GM04504 (cell line): ENCODE measurements at regions not wholly inside any gene's neighbourhood (a gene's known extent, or its start where the extent isn't known, plus 50 kb on each side); places are given as distances from the start of the nearest gene placed in this dataset.
"Not testable (repeated sequence)": the region's sequence is repeated elsewhere in the genome, so short reads cannot be mapped to it uniquely, and the experiment has no call there.

ENCODE experiments used
- DNase-seq: peaks from one replicate; pipeline ENCODE4 v3.0.0-alpha.2; 2012; ENCODE audit warnings: low read depth

DNA sequence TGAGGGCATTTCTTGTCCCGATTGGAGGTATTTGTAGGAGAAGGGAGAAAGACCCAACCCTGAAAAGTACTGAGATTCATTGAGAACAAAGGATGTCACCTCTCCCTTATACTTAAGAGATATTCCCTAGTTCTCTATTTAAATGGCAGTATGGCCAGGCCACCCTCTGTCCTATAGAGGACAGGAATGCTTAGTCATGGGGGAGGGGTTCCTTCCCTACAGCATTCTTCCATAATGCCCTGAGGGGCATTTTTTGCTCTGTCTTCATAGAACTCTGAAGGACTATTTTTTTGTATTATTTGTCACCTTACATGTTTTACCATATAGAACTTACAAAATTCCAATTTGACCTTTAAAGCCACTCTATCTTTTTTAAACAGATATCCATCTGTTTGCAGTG lies 176.3 kb downstream of the TMEM161B start:
- no peak for DNase-seq

DNA sequence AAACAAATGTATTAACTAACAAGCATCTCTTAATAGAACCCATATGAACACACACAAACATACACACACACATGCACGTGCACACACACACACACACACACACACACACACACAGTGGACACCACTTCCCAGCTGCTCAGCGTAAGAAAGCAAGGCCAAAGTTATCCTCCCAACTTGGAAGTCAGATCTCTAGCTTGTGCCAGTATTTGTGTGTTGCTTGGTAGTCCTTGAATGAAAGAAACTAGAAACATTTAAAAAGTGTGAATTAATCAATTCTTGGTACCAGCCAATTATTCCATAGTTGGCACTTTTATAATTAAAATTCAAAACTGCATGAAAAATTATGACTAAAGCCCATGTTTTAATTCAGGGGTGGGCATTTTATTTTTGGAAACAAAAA lies 178.1 kb downstream of the TMEM161B start:
- DNase-seq = no peak

DNA sequence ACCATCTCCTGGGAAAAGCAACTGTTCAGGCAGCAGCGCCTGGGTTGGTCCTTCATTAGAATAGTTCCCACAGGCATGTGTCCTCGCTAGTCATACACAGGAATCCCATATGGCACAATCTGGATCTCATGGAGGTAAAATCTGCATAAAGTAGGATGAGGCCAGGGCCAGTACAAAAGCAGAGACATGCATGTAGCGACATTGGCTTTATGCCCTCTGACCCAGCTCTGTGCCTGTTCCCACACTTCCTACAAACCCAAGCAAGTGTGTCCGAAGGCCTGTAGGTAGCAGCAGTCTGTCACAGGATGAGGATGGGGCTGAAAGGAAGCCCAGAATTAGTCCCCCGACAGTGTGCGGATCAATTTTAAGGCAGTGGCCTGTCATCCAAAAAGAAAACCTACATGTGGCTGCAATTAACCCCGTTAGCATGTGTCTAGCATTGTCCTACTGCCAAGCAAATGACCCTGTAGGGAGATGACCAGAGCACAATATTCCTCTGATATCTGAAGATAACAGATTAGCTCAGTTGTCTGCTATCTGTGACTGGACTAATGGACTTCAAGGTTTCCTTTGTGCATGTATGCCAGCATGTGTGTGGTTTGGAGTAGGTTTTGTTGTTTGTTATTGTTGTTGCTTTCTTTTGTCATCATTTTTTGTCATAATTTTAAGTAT lies 178.8 kb downstream of the TMEM161B start:
- DNase-seq = no peak

DNA sequence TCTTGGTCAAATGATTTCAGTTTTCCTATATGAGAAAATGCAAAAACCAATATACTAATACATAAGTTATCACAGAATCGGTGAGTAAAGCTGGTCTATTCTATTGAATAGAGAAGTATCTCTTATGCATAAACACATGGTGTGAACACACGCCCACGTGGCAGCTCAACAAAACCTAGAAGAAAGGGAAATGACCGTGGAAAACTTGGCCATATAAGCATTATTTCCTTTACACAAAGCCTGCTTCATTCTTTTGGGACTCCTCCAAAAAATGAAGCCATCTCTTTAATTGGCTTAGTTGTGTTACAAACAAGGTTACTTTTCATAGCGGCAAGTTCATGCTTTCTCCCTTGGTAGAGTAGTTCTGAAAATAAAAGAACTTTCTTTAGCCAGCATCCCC lies 183.2 kb downstream of the TMEM161B start:
- DNase-seq = no peak

DNA sequence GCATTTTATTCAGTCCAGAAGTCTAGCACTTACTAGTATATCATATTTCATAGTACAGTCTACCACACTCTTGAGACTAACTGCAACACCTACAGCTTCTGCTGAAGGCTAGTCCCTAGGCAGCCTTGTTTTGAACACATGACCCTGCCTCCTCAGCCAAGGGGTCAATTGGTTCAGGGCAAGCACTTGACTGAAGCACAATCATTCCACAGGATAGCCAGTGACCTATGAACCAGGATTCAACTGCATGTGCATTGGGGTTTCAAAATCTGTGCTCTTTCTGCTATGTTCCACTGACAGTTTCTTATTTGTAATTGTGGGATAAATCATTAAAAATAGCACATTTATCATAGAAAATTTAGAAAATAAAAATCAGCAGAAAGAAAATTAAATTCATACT lies 186.8 kb downstream of the TMEM161B start:
- DNase-seq = no peak

DNA sequence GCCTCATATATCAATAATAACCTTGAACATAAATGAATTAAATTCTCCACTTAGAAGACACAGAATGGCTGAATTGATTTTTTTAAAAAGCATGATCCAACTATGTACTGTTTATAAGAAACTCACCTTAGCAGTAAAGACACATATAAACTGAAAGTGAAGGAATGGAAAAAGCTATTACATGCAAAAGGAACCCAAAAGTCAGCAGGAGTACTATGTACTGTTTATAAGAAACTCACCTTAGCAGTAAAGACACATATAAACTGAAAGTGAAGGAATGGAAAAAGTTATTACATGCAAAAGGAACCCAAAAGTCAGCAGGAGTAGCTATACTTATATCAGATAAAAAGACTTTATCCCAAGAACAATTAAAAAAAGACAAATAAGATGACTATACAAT lies 204.8 kb downstream of the TMEM161B start:
- no peak for DNase-seq

DNA sequence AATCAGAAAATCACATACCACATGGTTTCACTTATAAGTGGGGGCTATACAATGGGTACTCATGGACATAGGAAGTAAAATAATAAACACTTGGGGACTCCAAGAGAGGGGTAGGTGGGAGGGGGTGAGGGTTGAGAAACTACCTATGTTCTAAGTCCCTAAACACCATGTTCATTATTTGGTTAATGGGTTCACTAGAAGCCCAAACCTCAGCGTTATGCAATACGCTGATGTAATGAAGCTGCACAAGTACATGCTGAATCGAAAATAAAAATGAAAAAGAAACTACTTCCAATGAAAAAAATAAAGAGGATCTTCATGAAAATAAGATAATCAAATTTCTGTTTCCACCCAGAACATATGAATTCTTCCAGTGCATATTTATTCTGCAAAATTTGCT lies 208.5 kb downstream of the TMEM161B start:
- DNase-seq = no peak

DNA sequence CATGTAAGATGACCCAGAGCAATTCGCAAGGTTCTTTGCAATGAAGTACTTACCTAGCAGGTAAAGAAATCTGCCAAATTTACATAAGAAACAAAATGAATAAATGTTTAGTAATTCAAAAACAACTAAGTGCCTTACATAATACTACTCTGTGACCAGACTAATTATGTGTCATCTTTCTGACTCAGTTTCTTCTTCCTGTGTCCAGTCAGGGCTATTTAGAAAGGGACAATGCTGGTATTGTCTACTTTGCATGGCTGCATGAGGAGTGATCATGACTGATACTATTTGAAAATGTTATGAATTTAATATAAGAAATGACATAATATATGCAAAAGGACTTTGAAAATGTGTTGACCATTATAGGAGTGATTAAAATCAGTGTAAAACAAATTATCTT lies 210.0 kb downstream of the TMEM161B start:
- no peak for DNase-seq

DNA sequence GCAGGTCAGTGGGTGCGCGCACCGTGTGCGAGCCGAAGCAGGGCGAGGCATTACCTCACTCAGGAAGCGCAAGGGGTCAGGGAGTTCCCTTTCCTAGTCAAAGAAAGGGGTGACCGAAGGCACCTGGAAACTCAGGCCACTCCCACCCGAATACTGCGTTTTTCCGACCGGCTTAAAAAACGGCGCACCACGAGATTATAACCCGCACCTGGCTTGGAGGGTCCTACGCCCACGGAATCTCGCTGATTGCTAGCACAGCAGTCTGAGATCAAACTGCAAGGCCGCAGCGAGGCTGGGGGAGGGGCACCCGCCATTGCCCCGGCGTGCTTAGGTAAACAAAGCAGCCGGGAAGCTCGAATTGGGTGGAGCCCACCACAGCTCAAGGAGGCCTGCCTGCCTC lies 216.2 kb downstream of the TMEM161B start:
- not testable (repeated sequence) for DNase-seq

DNA sequence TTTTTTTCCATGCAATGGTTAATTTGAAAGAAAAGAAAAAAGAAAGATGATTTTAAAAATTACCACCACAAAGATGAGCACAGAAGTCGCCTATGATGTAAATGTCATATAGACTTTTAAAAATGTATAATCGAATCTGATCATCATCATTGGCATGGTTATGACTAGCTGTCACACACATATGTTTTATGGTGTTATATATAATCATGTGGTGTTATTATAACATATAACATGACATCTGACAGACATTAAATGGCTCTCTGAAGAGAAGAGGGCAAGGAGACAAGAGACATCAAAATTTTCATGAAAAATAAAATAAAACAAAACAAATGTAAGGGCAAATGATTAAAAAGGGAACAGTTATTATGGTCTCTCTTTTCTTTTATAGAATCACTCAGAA lies 217.5 kb downstream of the TMEM161B start:
- no peak for DNase-seq

DNA sequence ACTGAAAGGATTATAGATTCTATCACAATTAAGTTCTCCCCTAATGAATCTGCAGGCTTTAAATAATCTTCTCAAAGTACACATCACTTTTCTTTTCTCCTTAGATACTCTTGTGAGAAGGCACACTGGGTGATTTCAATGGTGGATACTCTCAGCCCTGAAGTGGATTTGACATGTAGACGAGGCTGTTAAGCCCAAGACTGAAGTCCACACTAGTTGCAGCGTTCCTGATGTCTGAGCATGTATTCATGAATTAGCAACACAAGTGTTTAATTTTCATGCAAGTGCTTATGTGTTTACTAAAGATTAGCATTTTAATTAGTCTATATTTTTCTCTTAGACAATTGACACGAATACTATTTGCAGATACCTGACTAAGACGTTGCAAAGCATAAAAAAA lies 218.9 kb downstream of the TMEM161B start:
- no peak for DNase-seq

DNA sequence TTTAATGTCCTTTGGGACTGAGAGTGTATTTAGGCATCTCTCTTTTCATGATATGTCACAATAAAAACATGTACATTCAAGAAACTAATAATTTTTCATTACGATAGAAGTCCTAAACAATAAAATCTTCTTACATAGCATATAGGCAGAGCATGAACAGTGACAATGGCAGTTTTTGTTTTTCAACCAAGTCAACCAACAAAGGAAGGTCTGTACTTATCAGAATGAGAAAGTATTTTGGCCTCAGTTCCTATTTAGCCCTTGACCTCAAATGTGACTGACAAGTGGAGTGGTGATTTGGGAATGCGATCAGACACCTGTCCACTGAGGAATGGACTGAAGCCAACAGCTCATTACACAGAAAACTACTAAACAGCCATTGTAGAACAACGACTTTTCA lies 219.5 kb downstream of the TMEM161B start:
- no peak for DNase-seq

DNA sequence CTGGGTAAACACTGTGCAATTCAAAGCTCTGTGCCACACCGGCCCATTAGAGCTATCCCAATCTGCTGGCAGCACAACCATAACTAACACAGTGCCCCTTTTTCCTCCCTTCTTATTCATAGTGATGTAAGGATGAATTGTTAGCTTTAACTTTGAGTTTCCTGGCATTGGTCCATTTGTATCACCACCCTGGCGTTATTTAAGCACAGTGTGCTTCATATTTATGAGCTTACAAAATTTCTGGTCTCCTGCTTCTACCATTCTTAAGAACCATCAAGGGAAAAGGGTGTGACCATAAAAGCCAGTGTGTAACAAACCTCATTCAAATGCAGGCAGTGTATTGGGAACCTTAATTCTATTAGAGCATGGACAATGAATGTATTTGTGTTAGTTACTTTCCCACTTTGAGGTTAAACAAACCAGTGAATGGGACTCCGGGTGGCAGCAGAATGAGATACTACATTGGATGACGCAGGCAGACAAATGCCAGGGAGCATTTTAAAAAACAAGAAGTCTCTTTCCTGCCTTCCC lies 222.6 kb downstream of the TMEM161B start:
- DNase-seq = no peak

DNA sequence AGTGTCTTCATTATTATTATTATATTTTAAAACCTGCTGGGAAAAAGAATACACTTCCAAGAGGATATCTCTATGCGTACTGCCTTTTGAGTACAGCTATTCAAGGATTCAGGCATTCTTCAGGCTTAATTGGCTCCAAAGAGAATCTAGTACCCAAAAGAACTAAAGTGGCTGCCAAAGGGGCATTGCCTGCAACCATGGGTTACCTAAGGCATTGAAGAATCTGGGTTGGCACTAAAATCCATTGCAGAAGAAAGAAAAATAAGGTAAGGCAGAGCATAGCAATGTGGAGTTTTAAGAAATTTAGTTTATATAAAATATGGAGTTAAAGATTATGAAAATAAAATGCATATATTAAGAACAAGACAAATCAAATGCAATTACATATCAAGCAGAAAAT lies 223.5 kb downstream of the TMEM161B start:
- DNase-seq = no peak

DNA sequence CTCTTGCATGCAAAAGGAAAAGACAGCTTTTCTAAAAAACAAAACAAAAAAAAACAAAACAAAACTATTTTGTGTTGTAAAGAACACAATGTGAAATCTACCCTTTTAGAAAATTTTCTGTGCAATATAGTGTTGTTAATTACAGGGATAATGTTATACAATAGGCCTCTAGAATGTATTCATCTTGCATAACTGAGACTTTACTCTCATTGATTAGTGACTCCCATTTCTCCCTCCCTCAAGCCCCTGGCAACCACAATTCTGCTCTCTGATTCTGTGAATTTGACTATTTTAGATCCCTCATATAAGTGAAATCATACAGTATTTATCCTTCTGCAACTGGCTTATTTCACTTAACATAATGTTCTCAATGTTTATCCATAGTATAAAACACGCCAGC lies 234.1 kb downstream of the TMEM161B start:
- DNase-seq = no peak

DNA sequence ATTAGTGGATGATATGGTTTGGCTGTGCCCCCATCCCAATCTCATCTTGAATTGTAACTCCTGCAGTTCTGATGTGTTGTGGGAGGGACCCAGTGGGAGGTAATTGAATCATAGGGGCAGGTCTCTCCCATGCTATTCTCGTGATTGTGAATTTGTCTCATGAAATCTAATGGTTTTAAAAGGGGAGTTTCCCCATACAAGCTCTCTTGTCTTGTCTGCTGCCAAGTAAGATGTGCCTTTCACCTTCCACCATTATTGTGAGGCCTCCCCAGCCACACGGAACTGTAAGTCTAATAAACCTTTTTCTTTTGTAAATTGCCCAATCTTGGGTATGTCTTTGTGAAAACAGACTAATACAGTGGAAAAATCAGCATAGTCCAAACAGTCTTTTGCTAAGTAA lies 235.5 kb downstream of the TMEM161B start:
- no peak for DNase-seq

DNA sequence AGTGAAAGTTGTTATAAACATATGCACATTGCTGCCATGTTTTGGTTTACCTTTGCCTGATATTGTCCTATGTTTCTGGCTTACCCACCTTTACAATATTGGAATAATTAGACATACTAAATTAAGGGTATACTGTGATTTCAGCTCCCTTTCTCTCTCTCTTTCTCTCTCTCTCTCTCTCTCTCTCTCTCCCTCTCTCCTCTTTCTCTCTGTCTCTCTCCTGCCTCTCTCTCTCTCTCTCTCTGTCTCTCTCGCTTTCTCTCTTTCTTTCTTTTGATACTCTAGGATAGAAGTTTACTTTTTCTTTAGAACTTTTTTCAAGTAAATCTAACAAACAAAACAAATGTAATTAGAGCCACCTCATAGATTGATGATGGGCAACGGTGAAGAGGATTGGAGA lies 239.6 kb downstream of the TMEM161B start:
- no peak for DNase-seq

DNA sequence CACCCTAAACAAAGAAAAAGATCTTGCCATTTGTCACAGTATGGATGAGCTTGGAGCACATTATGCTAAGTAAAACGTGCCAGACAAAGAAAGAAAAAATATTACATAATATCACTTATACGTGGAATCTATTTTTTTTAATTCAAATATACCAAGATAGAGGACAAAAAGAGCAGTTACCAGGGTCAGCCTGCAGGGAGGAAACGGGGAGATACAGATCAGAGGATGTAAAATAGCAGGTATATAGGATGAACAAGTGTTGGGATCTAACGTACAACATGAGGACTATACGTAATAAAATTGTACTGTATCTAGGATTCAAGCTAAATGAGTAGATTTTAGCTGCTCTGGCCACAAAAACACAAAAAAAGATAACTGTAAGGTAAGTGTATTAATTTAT lies 247.5 kb downstream of the TMEM161B start:
- DNase-seq = no peak

DNA sequence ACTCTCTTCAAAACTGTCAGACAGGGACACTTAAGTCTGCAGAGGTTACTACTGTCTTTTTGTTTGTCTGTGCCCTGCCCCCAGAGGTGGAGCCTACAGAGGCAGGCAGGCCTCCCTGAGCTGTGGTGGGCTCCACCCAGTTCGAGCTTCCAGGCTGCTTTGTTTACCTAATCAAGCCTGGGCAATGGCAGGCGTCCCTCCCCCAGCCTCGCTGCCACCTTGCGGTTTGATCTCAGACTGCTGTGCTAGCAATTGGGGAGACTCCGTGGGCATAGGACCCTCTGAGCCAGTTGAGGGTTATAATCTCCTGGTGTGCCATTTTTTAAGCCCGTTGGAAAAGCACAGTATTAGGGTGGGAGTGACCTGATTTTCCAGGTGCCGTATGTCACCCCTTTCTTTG lies 253.7 kb downstream of the TMEM161B start:
- not testable (repeated sequence) for DNase-seq

DNA sequence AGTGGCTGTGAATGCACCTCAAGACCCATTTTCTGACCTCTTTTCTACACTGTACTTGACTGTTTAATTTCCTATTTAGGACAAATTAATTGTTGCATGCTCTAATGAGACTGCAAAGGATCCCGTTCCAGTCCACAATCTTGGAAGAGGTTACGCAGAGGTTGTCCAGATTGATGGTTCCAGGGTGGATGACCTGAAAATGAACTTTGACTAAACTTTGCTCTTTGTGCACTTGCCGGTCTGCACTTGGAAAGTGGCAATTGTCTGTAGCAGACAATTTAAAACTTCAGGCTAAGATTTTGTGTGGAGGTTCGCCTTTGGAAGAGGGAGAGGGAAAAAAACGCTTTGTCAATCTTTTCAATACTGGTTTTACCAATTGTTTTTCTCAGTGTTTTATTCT lies 267.8 kb downstream of the TMEM161B start:
- DNase-seq = no peak

DNA sequence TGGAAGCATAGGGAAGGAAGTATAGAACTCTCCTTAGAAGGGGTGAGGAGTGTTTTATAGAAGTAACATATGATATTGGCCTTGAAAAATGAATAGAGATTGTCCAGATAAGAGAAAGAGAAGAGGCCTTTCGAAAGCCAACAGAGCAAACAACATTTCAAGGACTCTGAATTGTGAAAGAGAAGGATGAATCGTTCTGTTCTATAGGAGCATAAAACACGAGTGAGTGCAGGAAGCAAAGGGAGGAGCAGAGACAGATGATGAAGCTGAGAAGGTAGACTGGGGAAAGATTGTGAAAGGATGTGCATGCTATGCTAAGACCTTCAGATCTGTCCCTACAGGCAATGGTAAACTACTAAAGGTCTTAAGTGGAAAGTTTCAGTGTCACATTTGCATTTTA lies 271.0 kb downstream of the TMEM161B start:
- no peak for DNase-seq

DNA sequence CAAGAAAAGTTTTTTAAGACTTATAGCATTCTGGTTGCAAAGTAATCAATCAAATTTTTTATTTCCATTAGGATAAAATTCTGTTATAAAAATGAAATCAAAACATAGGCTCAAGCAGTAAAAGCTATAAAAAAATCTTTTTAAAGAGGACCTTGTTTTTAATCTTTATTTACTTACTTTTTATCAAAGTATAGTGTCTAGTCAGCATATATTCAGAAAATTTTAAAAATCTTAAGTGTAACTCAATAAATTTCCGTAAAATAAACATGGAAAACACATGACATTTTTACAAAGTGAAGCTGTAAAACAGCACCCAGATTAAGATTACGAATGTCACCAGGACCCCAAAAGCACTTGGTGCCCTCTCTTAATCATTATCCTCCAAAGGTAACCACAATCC lies 302.4 kb downstream of the TMEM161B start:
- DNase-seq = no peak

DNA sequence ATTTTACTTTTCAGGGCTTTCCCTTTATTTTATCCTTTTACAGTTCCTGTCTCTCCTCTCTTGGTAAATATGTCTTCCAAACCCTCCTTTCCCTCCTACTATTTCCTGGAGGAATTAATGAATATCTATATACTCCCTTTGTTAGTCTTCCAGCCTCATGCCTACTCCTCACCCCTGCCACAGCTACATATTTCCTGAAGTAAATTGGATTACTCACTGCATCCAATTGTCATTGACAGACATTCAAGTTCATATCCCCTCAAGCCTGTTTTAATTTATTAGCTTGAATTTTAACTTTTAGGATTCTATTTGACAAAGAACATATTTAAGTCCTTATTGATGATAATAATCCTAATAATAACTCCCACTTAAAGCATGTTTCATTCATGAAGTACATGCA lies 314.5 kb downstream of the TMEM161B start:
- no peak for DNase-seq

DNA sequence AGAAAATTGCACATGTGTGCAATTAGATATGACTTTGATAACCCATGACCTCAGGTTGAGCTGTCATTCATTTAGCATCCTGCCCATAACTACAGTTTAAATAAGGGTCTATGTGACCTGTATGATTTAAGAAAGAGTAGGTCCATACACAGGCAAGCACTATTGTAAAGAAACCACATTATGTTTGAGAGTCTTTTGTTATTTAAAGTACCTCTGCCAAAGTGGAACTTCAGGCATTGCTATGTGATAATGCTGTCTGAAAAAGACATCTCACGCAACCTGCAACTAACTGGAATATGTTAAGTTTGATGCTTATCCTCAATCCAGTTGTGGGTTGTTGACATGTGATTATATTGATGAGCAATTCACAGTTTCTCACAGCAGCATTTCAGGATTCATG lies 317.0 kb downstream of the TMEM161B start:
- DNase-seq = no peak
